H1 (cell line): ENCODE measurements at regions not wholly inside any gene's neighbourhood (a gene's known extent, or its start where the extent isn't known, plus 50 kb on each side); places are given as distances from the start of the nearest gene placed in this dataset.

Experiments
- CTCF ChIA-PET: fragments of 300-600 bp; sonication (Branson Sonifier 250); formaldehyde crosslinking; loops from one replicate; lab custom pipeline; 2021; ENCODE audit not compliant: partially characterized antibody; lab: Charles Lee
- POLR2A ChIA-PET: fragments of 300-600 bp; sonication (Branson Sonifier 250); formaldehyde crosslinking; loops from one replicate; lab custom pipeline; 2021; ENCODE audit warnings: inconsistent platforms; ENCODE audit not compliant: partially characterized antibody; lab: Charles Lee
- DNase-seq, 2 experiments: peaks; one replicate each; pipeline versions ENCODE4 v3.0.0 to v3.0.0-alpha.2; 2010 to 2022; ENCODE audit warnings: low spot score in 2 of 2, low read depth in 1 of 2, mixed read lengths in 1 of 2
- FAIRE-seq: peaks from 2 replicates; lab custom pipeline; 2011; peaks lifted over from hg19 to GRCh38; lab: Jason Lieb, UNC
- H2AFZ ChIP-seq: 2 replicates; pipeline ENCODE4 v1.8.1; 2012; ENCODE audit warnings: low read length, inconsistent platforms
- H2AK5ac ChIP-seq: 2 replicates; pipeline ENCODE4 v1.6.1; 2013; ENCODE audit warnings: low read depth, low read length
- H2BK120ac ChIP-seq: replicated peaks from 2 replicates; pipeline ENCODE3; 2013; ENCODE audit warnings: low read depth, low read length, inconsistent platforms
- H2BK12ac ChIP-seq: 2 replicates; pipeline ENCODE4 v1.6.1; 2013; ENCODE audit warnings: low read depth, low read length
- H2BK15ac ChIP-seq: 2 replicates; pipeline ENCODE4 v1.6.1; 2013; ENCODE audit warnings: low read length
- H2BK20ac ChIP-seq: 2 replicates; pipeline ENCODE4 v1.6.1; 2013; ENCODE audit warnings: low read length
- H2BK5ac ChIP-seq: 2 replicates; pipeline ENCODE4 v1.6.1; 2013; ENCODE audit warnings: low read depth, low read length
- H3K14ac ChIP-seq: 2 replicates; pipeline ENCODE4 v1.6.1; 2013; ENCODE audit warnings: inconsistent platforms; ENCODE audit not compliant: insufficient read length
- H3K18ac ChIP-seq: 2 replicates; pipeline ENCODE4 v1.6.1; 2013; ENCODE audit warnings: low read length; ENCODE audit errors: extremely low read depth
- H3K23ac ChIP-seq: 2 replicates; pipeline ENCODE4 v1.6.1; 2013; ENCODE audit warnings: inconsistent platforms; ENCODE audit not compliant: insufficient read length
- H3K23me2 ChIP-seq: 2 replicates; pipeline ENCODE4 v1.6.1; 2013; ENCODE audit warnings: low read depth, low read length
- H3K27ac ChIP-seq: 2 replicates; pipeline ENCODE4 v1.6.1; 2011; ENCODE audit warnings: low read depth, low read length, inconsistent platforms
- H3K27me3 ChIP-seq, 4 experiments: replicated peaks in 1 of 4; 1 replicate in 1 of 4; 2 replicates in 3 of 4; pipeline versions ENCODE4 v1.6.1 to v1.8.1; 2011 to 2013; ENCODE audit warnings: low read length in 3 of 4, mild to moderate bottlenecking in 3 of 4, inconsistent platforms in 2 of 4, mixed read lengths in 2 of 4, moderate library complexity in 1 of 4; ENCODE audit not compliant: control insufficient read depth in 3 of 4, insufficient read depth in 3 of 4; ENCODE audit errors: extremely low read depth in 1 of 4
- H3K36me3 ChIP-seq, 4 experiments: 2 replicates each; pipeline versions ENCODE4 v1.6.1 to v1.8.1; 2011 to 2013; ENCODE audit warnings: mild to moderate bottlenecking in 4 of 4, low read length in 3 of 4, moderate library complexity in 2 of 4, control low read depth in 1 of 4, inconsistent platforms in 1 of 4; ENCODE audit not compliant: insufficient read depth in 4 of 4, control insufficient read depth in 2 of 4
- H3K4ac ChIP-seq: replicated peaks from 2 replicates; pipeline ENCODE3; 2013; ENCODE audit warnings: low read length, low read depth, mixed read lengths, inconsistent platforms; ENCODE audit not compliant: insufficient read length
- H3K4me1 ChIP-seq, 4 experiments: replicated peaks in 1 of 4; 1 replicate in 1 of 4; 2 replicates in 3 of 4; pipeline versions ENCODE4 v1.6.1 to v1.8.1; 2011 to 2013; ENCODE audit warnings: low read length in 3 of 4, inconsistent platforms in 2 of 4, mixed read lengths in 1 of 4; ENCODE audit not compliant: insufficient read depth in 4 of 4, control insufficient read depth in 3 of 4
- H3K4me2 ChIP-seq, 2 experiments: 2 replicates each; pipeline versions ENCODE4 v1.6.1 to v1.8.1; 2011 to 2013; ENCODE audit warnings: low read depth in 2 of 2, low read length in 2 of 2, control low read depth in 1 of 2, inconsistent platforms in 1 of 2, mild to moderate bottlenecking in 1 of 2; ENCODE audit not compliant: insufficient read depth in 1 of 2
- H3K4me3 ChIP-seq, 4 experiments: fragments of 200-600, 300-600 bp in 1 of 4; sonication (generic), shearing (Covaris generic), sonication (Bioruptor Twin) in 1 of 4; 2 replicates each; pipeline versions ENCODE4 v1.5.1 to v1.8.1; 2011 to 2016; ENCODE audit warnings: low read length in 4 of 4, low read depth in 3 of 4, control low read depth in 2 of 4, inconsistent platforms in 2 of 4, mild to moderate bottlenecking in 2 of 4, mixed read lengths in 1 of 4, moderate library complexity in 1 of 4; ENCODE audit not compliant: insufficient read depth in 2 of 4; ENCODE audit errors: extremely low read depth in 1 of 4
- H3K56ac ChIP-seq: replicated peaks from 2 replicates; pipeline ENCODE3; 2013; ENCODE audit warnings: low read depth, mild to moderate bottlenecking, mixed read lengths, low read length, inconsistent platforms; ENCODE audit not compliant: insufficient read length
- H3K79me1 ChIP-seq: 2 replicates; pipeline ENCODE4 v1.6.1; 2013; ENCODE audit warnings: low read depth, low read length, control low read depth
- H3K79me2 ChIP-seq, 2 experiments: 2 replicates each; pipeline versions ENCODE4 v1.6.1 to v1.8.1; 2012 to 2013; ENCODE audit warnings: low read length in 2 of 2, mild to moderate bottlenecking in 2 of 2, inconsistent platforms in 1 of 2; ENCODE audit not compliant: insufficient read depth in 2 of 2, control insufficient read depth in 1 of 2
- H3K9ac ChIP-seq, 4 experiments: replicated peaks in 1 of 4; 1 replicate in 1 of 4; 2 replicates in 3 of 4; pipeline versions ENCODE4 v1.6.1 to v1.8.1; 2011 to 2013; ENCODE audit warnings: low read depth in 3 of 4, low read length in 3 of 4, control low read depth in 2 of 4, mild to moderate bottlenecking in 2 of 4, moderate library complexity in 2 of 4, inconsistent platforms in 1 of 4; ENCODE audit errors: extremely low read depth in 1 of 4
- H3K9me3 ChIP-seq, 2 experiments: 2 replicates each; pipeline versions ENCODE4 v1.6.1 to v1.8.1; 2012 to 2013; ENCODE audit warnings: mild to moderate bottlenecking in 2 of 2, moderate library complexity in 2 of 2, control low read depth in 1 of 2, inconsistent platforms in 1 of 2, low read depth in 1 of 2, low read length in 1 of 2, mixed read lengths in 1 of 2; ENCODE audit not compliant: insufficient read depth in 2 of 2
- H4K20me1 ChIP-seq, 2 experiments: replicated peaks in 1 of 2; 2 replicates each; pipeline versions ENCODE3 to v1.8.1; 2011 to 2013; ENCODE audit warnings: inconsistent platforms in 2 of 2, low read length in 2 of 2, mild to moderate bottlenecking in 1 of 2; ENCODE audit not compliant: insufficient read depth in 2 of 2, control insufficient read depth in 1 of 2
- H4K5ac ChIP-seq: 2 replicates; pipeline ENCODE4 v1.6.1; 2013; ENCODE audit warnings: low read length, low read depth, mixed read lengths, inconsistent platforms; ENCODE audit not compliant: insufficient read length
- H4K8ac ChIP-seq: 2 replicates; pipeline ENCODE4 v1.8.0; 2013; ENCODE audit warnings: mild to moderate bottlenecking, moderate library complexity, low read length, inconsistent platforms; ENCODE audit not compliant: insufficient read depth; ENCODE audit errors: extremely low read depth
- H4K91ac ChIP-seq: replicated peaks from 2 replicates; pipeline ENCODE3; 2013; ENCODE audit warnings: low read length, mixed read lengths, inconsistent platforms; ENCODE audit not compliant: insufficient read length
- EZH2 ChIP-seq: fragments of 200-600 bp; sonication (generic); IDR thresholded peaks from 2 replicates; pipeline ENCODE4 v1.7.1; 2012; ENCODE audit warnings: low read depth, mild to moderate bottlenecking, moderate library complexity, low read length, inconsistent platforms; ENCODE audit not compliant: severe bottlenecking
- GTF2F1 ChIP-seq: IDR thresholded peaks from 2 replicates; pipeline ENCODE4 v1.6.1; 2012; ENCODE audit warnings: low read depth, low read length, improper control_type of control experiment, borderline replicate concordance
- JUN ChIP-seq: IDR thresholded peaks from 2 replicates; pipeline ENCODE4 v1.6.1; 2011; ENCODE audit warnings: low read depth, mild to moderate bottlenecking, improper control_type of control experiment, low read length
- JUND ChIP-seq: IDR thresholded peaks from 2 replicates; pipeline ENCODE4 v1.6.1; 2011; ENCODE audit warnings: mild to moderate bottlenecking, improper control_type of control experiment, low read length
- KDM5A ChIP-seq: fragments of 200-600 bp; IDR thresholded peaks from 2 replicates; pipeline ENCODE4 v1.7.1; 2012; ENCODE audit warnings: mild to moderate bottlenecking, low read length, inconsistent platforms, mixed read lengths
- POLR2AphosphoS5 ChIP-seq: IDR thresholded peaks from 2 replicates; pipeline ENCODE4 v1.6.1; 2011; ENCODE audit warnings: low read depth, low read length
- RBBP5 ChIP-seq: IDR thresholded peaks from 2 replicates; pipeline ENCODE4 v1.7.1; 2012; ENCODE audit warnings: low read depth, mild to moderate bottlenecking, inconsistent platforms, low read length, moderate library complexity, borderline replicate concordance
- RNF2 ChIP-seq: fragments of 200-900, 300-1000 bp; sonication (generic); IDR thresholded peaks from 2 replicates; pipeline ENCODE4 v1.7.1; 2016; ENCODE audit warnings: borderline replicate concordance, low read depth, mild to moderate bottlenecking, antibody characterized with exemption, low read length; ENCODE audit not compliant: poor library complexity, severe bottlenecking; ENCODE audit errors: missing control alignments
- RXRA ChIP-seq: IDR thresholded peaks from 2 replicates; pipeline ENCODE4 v1.6.1; 2011; ENCODE audit warnings: low read depth, mild to moderate bottlenecking, low read length, moderate library complexity; ENCODE audit not compliant: insufficient read depth
- SP2 ChIP-seq: IDR thresholded peaks from 2 replicates; pipeline ENCODE4 v1.6.1; 2012; ENCODE audit warnings: mild to moderate bottlenecking, low read length, inconsistent platforms
- TAF1 ChIP-seq: IDR thresholded peaks from 2 replicates; pipeline ENCODE4 v1.6.1; 2011; ENCODE audit warnings: mild to moderate bottlenecking, low read depth, low read length
- TEAD4 ChIP-seq: IDR thresholded peaks from 2 replicates; pipeline ENCODE4 v1.6.1; 2012; ENCODE audit warnings: low read depth, low read length, inconsistent platforms, mixed read lengths
- WGBS, 2 experiments: shearing (Covaris generic) in 1 of 2; methylation state at CpG; one replicate each; pipeline versions ENCODE4 v1.1.6 to v1.1.7; 2013 to 2015; ENCODE audit warnings: low lambda C conversion rate in 2 of 2, mixed read lengths in 2 of 2, inconsistent platforms in 1 of 2, low coverage in 1 of 2, missing lambda C conversion rate in 1 of 2; ENCODE audit not compliant: insufficient replicate concordance in 2 of 2, insufficient coverage in 1 of 2, insufficient read length in 1 of 2; ENCODE audit errors: extremely low coverage in 1 of 2, missing lambda C conversion rate in 1 of 2; 5-methylcytosine and 5-hydroxymethylcytosine counted together
- TF ChIP-seq, protein P1 (sequence below), 3 experiments: IDR thresholded peaks; 1 replicate in 2 of 3; 2 replicates in 1 of 3; pipeline versions ENCODE4 v1.5.1 to v1.6.1; 2011; ENCODE audit warnings: low read length in 3 of 3, mild to moderate bottlenecking in 3 of 3, inconsistent platforms in 2 of 3, low read depth in 1 of 3, moderate library complexity in 1 of 3; ENCODE audit not compliant: insufficient read depth in 1 of 3; ENCODE audit errors: control extremely low read depth in 1 of 3

DNA sequence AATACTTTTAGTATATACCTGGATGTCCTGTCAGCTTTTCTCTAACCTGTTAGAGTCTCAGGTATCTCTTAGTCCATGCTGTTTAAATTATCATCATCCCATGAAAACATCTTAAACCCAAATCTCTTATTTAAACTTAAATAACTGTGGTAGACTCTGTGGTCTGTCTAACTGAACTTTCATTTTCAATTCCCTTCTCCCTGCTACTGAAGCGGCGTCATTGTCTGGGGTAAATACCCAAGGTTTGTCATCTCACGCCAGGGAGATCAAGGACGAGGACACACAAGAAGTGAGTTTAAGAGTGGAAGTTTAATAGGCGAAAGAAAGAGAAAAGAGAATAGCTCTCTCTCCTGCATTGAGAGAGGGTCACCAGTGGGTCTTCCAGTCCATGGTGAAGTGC, 804.4 kb upstream of the CELF2 start:
- no peaks in the 10 kb centered on the region for H3K9me3 ChIP-seq
- no peak overlapping the region for H3K27ac ChIP-seq
- DNase-seq = no peak
- no peak overlapping the region for H4K8ac ChIP-seq
- no peak overlapping the region for H2BK12ac ChIP-seq
- no peaks in the 10 kb centered on the region for H3K79me1 ChIP-seq
- no peak overlapping the region for H4K5ac ChIP-seq
- H2AFZ ChIP-seq = no peak overlapping the region
- H2BK15ac ChIP-seq = no peak overlapping the region
- ChIA-PET CTCF (no interaction called here), POLR2A (no interaction called here)
- H3K4me2 ChIP-seq = no peak overlapping the region
- no peak overlapping the region for H2BK20ac ChIP-seq
- H3K14ac ChIP-seq = no peak overlapping the region
- H2BK120ac ChIP-seq = no peak overlapping the region
- H3K4me1 ChIP-seq = no peaks in the 10 kb centered on the region
- FAIRE-seq = no peak
- no peak overlapping the region for H2BK5ac ChIP-seq
- no peaks in the 10 kb centered on the region for H3K36me3 ChIP-seq
- H2AK5ac ChIP-seq = no peak overlapping the region
- H3K23me2 ChIP-seq = no peaks in the 10 kb centered on the region; the same call in 1 of the 2 replicates
- H3K27me3 ChIP-seq = no peaks in the 10 kb centered on the region
- H3K9ac ChIP-seq = no peak overlapping the region
- WGBS, 2 experiments = 96% methylated on average over 5 of the region's 5 CpGs; no CpG with 5 or more reads in 1 of the 2 experiments
- no peaks in the 10 kb centered on the region for H3K79me2 ChIP-seq
- H3K4ac ChIP-seq = no peak overlapping the region
- H4K91ac ChIP-seq = no peak overlapping the region
- H4K20me1 ChIP-seq = no peaks in the 10 kb centered on the region
- no peak overlapping the region for H3K56ac ChIP-seq
- H3K18ac ChIP-seq = no peak overlapping the region
- no peak overlapping the region for H3K4me3 ChIP-seq
- H3K23ac ChIP-seq = no peak overlapping the region
- TF ChIP-seq SP2 (no peak), POLR2AphosphoS5 (no peak), TAF1 (no peak), RNF2 (no peak), RXRA (no peak), EZH2 (no peak), JUN (no peak), RBBP5 (no peak), TEAD4 (no peak), GTF2F1 (no peak), JUND (no peak), KDM5A (no peak)
- TF ChIP-seq, protein P1, sequence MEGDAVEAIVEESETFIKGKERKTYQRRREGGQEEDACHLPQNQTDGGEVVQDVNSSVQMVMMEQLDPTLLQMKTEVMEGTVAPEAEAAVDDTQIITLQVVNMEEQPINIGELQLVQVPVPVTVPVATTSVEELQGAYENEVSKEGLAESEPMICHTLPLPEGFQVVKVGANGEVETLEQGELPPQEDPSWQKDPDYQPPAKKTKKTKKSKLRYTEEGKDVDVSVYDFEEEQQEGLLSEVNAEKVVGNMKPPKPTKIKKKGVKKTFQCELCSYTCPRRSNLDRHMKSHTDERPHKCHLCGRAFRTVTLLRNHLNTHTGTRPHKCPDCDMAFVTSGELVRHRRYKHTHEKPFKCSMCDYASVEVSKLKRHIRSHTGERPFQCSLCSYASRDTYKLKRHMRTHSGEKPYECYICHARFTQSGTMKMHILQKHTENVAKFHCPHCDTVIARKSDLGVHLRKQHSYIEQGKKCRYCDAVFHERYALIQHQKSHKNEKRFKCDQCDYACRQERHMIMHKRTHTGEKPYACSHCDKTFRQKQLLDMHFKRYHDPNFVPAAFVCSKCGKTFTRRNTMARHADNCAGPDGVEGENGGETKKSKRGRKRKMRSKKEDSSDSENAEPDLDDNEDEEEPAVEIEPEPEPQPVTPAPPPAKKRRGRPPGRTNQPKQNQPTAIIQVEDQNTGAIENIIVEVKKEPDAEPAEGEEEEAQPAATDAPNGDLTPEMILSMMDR (IDR thresholded peaks at IDR 0.05; ENCODE audit: control extremely low read depth in 1 of 3, insufficient read depth in 1 of 3, low read depth in 1 of 3, low read length in 3 of 3) = no peak
